ENCODE measurements at regions not wholly inside any gene's neighbourhood (a gene's known extent, or its start where the extent isn't known, plus 50 kb on each side); places are given as distances from the start of the nearest gene placed in this dataset.

DNA sequence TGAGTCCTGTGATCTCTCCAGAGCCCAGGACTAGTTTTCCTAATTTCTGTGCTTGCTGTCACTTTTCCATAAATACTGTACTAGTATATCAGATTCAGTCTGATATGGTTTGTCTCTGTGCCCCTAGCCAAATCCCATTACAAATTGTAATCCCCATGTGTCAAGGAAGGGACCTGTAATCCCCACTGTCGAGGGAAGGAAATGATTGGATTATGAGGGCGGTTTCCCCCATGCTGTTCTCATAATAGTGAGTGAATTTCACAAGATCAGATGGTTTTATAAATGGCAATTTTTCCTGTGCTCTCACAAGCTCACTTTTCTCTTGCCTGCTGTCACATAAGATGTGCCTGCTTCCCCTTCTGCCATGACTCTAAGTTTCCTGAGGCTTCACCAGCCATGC, 54.8 kb upstream of the IFRD1 start:
- in situ Hi-C loops (cut with MboI; ENCODE audit: low pct_unique_long_range_greater_than_20kb, low sequenced_read_pairs), result no loop called here
- no peak for DNase-seq

DNA sequence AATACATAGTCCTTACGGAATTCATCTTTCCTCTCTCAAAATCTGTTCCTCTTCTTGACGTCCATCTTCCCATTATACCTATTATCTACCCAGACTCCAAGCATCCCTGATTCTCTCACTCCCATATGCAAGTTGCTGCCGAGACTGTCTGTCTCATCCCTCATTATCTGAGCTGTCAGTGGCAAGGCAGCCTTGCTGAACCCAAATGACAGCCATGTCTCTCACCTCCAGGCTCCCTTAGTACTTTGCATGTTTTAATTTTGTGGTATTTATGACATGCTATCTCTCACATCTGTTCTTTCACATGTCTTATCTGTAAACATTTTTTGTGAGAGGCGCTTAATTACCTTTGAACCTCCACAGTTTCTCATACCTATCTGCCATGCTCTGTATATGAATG, 54.4 kb upstream of the IFRD1 start:
- DNase-seq, result no peak
- in situ Hi-C loops (cut with MboI; ENCODE audit: low pct_unique_long_range_greater_than_20kb, low sequenced_read_pairs), result no loop called here

DNA sequence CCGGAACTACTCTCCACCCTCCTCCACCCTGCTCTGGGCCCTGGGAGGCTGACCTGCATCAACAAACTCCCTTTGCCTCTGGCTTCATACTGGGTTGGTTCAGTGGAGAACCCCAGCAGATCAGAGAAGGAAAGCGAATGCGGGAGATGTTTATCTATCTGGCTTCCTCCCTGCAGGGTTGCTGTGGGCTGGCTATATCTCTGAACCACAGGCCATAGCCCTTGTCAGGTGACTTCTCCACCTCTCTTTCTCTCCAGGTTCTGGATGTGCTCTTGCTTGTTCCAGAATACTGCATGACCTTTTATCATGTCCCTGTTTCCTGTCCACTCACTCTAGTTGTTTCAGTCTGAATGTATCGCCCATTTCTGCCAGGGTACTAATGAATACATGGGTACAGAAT, 51.7 kb upstream of the IFRD1 start:
- peak; percentile 31 for DNase-seq
- in situ Hi-C loops (cut with MboI; ENCODE audit: low pct_unique_long_range_greater_than_20kb, low sequenced_read_pairs), result no loop called here

DNA sequence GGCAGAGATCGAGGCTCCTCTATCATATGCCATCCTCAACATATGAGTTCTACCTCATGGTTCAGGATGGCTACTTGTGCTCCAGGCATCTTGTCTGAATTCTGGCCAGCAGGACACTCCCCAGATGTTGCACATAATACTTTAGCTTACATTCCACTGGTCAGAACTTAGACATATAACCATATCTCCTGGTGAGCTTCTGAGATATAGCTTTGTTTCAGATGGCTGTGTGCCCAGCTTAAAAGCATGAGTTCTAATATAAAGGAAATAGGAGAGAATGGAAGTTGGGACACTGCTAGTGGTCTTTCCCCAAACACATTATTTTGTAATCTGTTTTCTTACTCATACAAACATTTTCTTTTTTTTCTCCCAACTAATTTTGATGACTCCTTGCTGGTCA, 50.8 kb upstream of the IFRD1 start:
- no peak for DNase-seq
- in situ Hi-C loops (cut with MboI; ENCODE audit: low pct_unique_long_range_greater_than_20kb, low sequenced_read_pairs), result no loop called here

DNA sequence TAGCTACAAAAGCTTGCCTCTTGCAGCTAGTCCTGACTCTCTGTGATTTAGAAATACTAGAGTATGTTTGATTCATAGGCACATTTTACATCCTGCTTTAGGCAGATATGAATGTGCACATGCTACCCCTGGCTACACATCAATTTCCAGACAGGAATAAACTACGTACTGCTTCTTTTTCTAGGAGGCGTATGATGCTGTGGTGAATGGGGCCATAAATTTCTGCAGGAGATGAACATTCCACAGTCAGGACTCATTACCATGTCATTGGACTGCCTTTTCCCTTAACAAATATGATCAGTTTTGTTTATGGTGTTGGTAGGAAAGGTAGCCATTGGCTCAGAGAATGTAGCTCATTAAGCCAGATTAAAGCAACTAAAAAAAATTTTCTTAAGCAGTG, 50.1 kb upstream of the IFRD1 start:
- in situ Hi-C loops (cut with MboI; ENCODE audit: low pct_unique_long_range_greater_than_20kb, low sequenced_read_pairs), result loop anchor here (25.0 kb wide), 1 partner anchor 638 kb away; no protein-coding TSS in a partner anchor
- DNase-seq, result no peak
